Neural progenitor cell (in vitro differentiated cells): ENCODE measurements at regions not wholly inside any gene's neighbourhood (a gene's known extent, or its start where the extent isn't known, plus 50 kb on each side); places are given as distances from the start of the nearest gene placed in this dataset.
"Not testable (repeated sequence)": the region's sequence is repeated elsewhere in the genome, so short reads cannot be mapped to it uniquely, and the experiment has no call there.

Experiments
- DNase-seq: peaks from one replicate; pipeline ENCODE4 v3.0.0-alpha.2; 2016; ENCODE audit warnings: low spot score
- H2AFZ ChIP-seq: fragments of 200-600 bp; sonication (generic); replicated peaks from 2 replicates; pipeline ENCODE4 v1.6.1; 2016; ENCODE audit warnings: antibody characterized with exemption
- H3F3A ChIP-seq: fragments of 200-600 bp; sonication (generic); 2 replicates; pipeline ENCODE4 v1.6.1; 2016; ENCODE audit warnings: antibody characterized with exemption, low read depth
- H3K27ac ChIP-seq: fragments of 200-600 bp; sonication (generic); 2 replicates; pipeline ENCODE4 v1.5.1; 2016; ENCODE audit warnings: mild to moderate bottlenecking
- H3K27me3 ChIP-seq: fragments of 200-600 bp; sonication (generic); 2 replicates; pipeline ENCODE4 v1.6.1; 2016; ENCODE audit warnings: mild to moderate bottlenecking, moderate library complexity
- H3K36me3 ChIP-seq: fragments of 200-600 bp; sonication (generic); 2 replicates; pipeline ENCODE4 v1.5.1; 2016
- H3K4me1 ChIP-seq: fragments of 200-600 bp; sonication (generic); 2 replicates; pipeline ENCODE4 v1.6.1; 2016; ENCODE audit warnings: mixed run types
- H3K4me2 ChIP-seq: fragments of 200-600 bp; sonication (generic); 2 replicates; pipeline ENCODE4 v1.6.1; 2016
- H3K4me3 ChIP-seq: fragments of 200-600 bp; sonication (generic); 2 replicates; pipeline ENCODE4 v1.5.1; 2016
- H3K79me2 ChIP-seq: fragments of 200-600 bp; sonication (generic); 2 replicates; pipeline ENCODE4 v1.6.1; 2016; ENCODE audit warnings: low read depth
- H3K9ac ChIP-seq: fragments of 200-600 bp; sonication (generic); 2 replicates; pipeline ENCODE4 v1.6.1; 2016
- H3K9me3 ChIP-seq: fragments of 200-600 bp; sonication (generic); 2 replicates; pipeline ENCODE4 v1.5.1; 2016; ENCODE audit warnings: low read depth
- H4K20me1 ChIP-seq: fragments of 200-600 bp; sonication (generic); 2 replicates; pipeline ENCODE4 v1.6.1; 2016; ENCODE audit warnings: low read depth
- H3K27ac Mint-ChIP-seq: 3 replicates; pipeline ENCODE4 v1.8.0; 2021; ENCODE audit warnings: mixed read lengths
- H3K27me3 Mint-ChIP-seq: 2 replicates; pipeline ENCODE4 v1.8.0; 2022; ENCODE audit warnings: low read depth, mild to moderate bottlenecking, inconsistent platforms, moderate library complexity, mixed read lengths; ENCODE audit not compliant: insufficient read depth
- H3K36me3 Mint-ChIP-seq: 3 replicates; pipeline ENCODE4 v1.8.0; 2021; ENCODE audit warnings: mixed read lengths
- H3K4me1 Mint-ChIP-seq: 3 replicates; pipeline ENCODE4 v1.8.0; 2021; ENCODE audit warnings: mixed read lengths
- H3K4me3 Mint-ChIP-seq: 3 replicates; pipeline ENCODE4 v1.8.0; 2021; ENCODE audit warnings: mild to moderate bottlenecking, moderate library complexity, mixed read lengths
- H3K9me3 Mint-ChIP-seq: 3 replicates; pipeline ENCODE4 v1.8.0; 2020; ENCODE audit warnings: mixed read lengths
- EZH2 ChIP-seq: fragments of 200-600 bp; sonication (generic); IDR thresholded peaks from 2 replicates; pipeline ENCODE4 v1.6.1; 2017; ENCODE audit warnings: antibody characterized with exemption, mild to moderate bottlenecking, moderate library complexity
- EZH2phosphoT487 ChIP-seq: fragments of 200-600 bp; sonication (generic); IDR thresholded peaks from 2 replicates; pipeline ENCODE4 v1.6.1; 2017; ENCODE audit warnings: antibody characterized with exemption
- TF ChIP-seq, protein P1 (sequence below): fragments of 200-600 bp; sonication (generic); IDR thresholded peaks from 2 replicates; pipeline ENCODE4 v1.5.1; 2017; ENCODE audit warnings: antibody characterized with exemption, mild to moderate bottlenecking

DNA sequence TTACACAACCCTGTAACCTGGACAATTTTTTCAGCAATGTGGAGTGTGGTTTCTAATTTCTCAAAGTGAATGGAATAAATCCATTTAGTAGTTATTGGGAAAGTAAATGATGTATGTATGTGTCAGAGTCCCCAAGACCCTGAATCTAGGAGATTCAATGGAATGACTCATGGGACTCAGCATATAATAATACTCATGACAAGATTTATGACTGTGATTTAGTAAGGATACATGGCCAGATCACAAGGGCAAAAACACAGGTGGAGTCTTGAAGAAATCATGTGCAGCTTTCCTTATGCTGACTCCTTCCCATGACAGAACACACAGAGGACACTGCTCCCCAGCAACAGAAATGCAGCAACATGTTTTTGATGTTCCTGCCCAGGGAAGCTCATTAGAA, 1877.7 kb upstream of the LRRTM1 start:
- no peaks in the 10 kb centered on the region for H3F3A ChIP-seq
- H3K36me3 ChIP-seq: no peaks in the 10 kb centered on the region
- H3K79me2 ChIP-seq: no peaks in the 10 kb centered on the region
- Mint-ChIP-seq H3K36me3 (no peaks in the 10 kb centered on the region), H3K4me3 (no peak overlapping the region), H3K27me3 (no peaks in the 10 kb centered on the region), H3K4me1 (no peaks in the 10 kb centered on the region), H3K9me3 (no peaks in the 10 kb centered on the region), H3K27ac (no peak overlapping the region)
- no peak overlapping the region for H3K4me3 ChIP-seq
- no peak overlapping the region for H3K9ac ChIP-seq
- TF ChIP-seq EZH2 (no peak), EZH2phosphoT487 (no peak)
- TF ChIP-seq, protein P1, sequence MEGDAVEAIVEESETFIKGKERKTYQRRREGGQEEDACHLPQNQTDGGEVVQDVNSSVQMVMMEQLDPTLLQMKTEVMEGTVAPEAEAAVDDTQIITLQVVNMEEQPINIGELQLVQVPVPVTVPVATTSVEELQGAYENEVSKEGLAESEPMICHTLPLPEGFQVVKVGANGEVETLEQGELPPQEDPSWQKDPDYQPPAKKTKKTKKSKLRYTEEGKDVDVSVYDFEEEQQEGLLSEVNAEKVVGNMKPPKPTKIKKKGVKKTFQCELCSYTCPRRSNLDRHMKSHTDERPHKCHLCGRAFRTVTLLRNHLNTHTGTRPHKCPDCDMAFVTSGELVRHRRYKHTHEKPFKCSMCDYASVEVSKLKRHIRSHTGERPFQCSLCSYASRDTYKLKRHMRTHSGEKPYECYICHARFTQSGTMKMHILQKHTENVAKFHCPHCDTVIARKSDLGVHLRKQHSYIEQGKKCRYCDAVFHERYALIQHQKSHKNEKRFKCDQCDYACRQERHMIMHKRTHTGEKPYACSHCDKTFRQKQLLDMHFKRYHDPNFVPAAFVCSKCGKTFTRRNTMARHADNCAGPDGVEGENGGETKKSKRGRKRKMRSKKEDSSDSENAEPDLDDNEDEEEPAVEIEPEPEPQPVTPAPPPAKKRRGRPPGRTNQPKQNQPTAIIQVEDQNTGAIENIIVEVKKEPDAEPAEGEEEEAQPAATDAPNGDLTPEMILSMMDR: no peak
- H3K27ac ChIP-seq: no peak overlapping the region
- no peaks in the 10 kb centered on the region for H4K20me1 ChIP-seq
- H3K4me1 ChIP-seq: no peaks in the 10 kb centered on the region
- no peaks in the 10 kb centered on the region for H3K9me3 ChIP-seq
- no peak overlapping the region for H3K4me2 ChIP-seq
- DNase-seq: no peak
- no peaks in the 10 kb centered on the region for H3K27me3 ChIP-seq
- H2AFZ ChIP-seq: no peak overlapping the region

DNA sequence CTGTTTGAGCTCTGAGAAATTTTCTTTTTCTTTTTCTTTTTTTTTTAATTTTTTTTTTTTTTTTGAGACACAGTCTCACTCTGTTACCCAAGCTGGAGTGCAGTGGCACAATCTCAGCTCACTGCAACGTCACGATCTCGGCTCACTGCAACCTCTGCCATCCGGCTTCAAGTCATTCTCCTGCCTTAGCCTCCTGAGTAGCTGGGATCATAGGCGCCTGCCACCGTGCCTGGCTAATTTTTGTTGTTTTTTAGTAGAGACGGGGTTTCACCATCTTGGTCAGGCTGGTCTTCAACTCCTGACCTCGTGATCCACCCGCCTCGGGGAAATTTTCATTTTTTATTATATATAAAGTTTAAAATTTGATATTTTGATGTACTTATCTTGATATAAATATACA, 1870.7 kb upstream of the LRRTM1 start:
- H3K4me3 Mint-ChIP-seq, H3K36me3 Mint-ChIP-seq, H3K9me3 Mint-ChIP-seq, H3K4me3 ChIP-seq, H2AFZ ChIP-seq, H3K79me2 ChIP-seq, H3K4me1 ChIP-seq, H3K27ac Mint-ChIP-seq, H4K20me1 ChIP-seq, H3K27me3 ChIP-seq, H3K4me1 Mint-ChIP-seq, H3K36me3 ChIP-seq, H3K4me2 ChIP-seq, H3K9me3 ChIP-seq, H3K9ac ChIP-seq, DNase-seq, H3K27ac ChIP-seq, H3F3A ChIP-seq, H3K27me3 Mint-ChIP-seq: not testable (repeated sequence)

DNA sequence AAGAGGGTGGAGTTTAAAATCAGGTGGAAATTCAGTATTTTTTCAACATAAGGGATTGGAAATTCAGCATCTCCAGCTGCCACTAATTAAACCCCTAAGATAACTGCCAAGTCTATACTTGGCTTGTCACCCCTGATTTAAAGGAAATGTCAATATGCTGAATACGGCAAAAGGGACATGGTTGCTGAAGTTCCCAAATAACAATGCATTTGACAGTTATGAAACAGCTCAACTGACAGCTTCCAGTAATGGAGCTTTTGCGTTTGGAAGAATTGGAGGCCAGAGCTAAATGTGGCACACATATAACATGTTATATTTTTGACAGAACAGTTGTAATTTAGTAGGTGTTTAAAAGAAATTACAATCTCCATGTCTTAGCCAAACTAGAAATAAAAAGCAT, 1867.9 kb upstream of the LRRTM1 start:
- no peak overlapping the region for H2AFZ ChIP-seq
- TF ChIP-seq EZH2phosphoT487 (no peak), EZH2 (no peak)
- TF ChIP-seq, protein P1: no peak
- no peaks in the 10 kb centered on the region for H3K79me2 ChIP-seq
- no peak for DNase-seq
- H3K4me2 ChIP-seq: no peak overlapping the region
- no peaks in the 10 kb centered on the region for H4K20me1 ChIP-seq
- no peaks in the 10 kb centered on the region for H3K9me3 Mint-ChIP-seq
- H3K27ac Mint-ChIP-seq: no peak overlapping the region
- no peaks in the 10 kb centered on the region for H3F3A ChIP-seq
- H3K4me1 Mint-ChIP-seq: no peaks in the 10 kb centered on the region
- no peaks in the 10 kb centered on the region for H3K36me3 Mint-ChIP-seq
- H3K4me1 ChIP-seq: no peaks in the 10 kb centered on the region
- H3K4me3 ChIP-seq: no peak overlapping the region
- H3K27ac ChIP-seq: no peak overlapping the region
- H3K9me3 ChIP-seq: no peaks in the 10 kb centered on the region
- no peaks in the 10 kb centered on the region for H3K36me3 ChIP-seq
- no peaks in the 10 kb centered on the region for H3K27me3 Mint-ChIP-seq
- no peak overlapping the region for H3K9ac ChIP-seq
- no peak overlapping the region for H3K4me3 Mint-ChIP-seq
- no peaks in the 10 kb centered on the region for H3K27me3 ChIP-seq

DNA sequence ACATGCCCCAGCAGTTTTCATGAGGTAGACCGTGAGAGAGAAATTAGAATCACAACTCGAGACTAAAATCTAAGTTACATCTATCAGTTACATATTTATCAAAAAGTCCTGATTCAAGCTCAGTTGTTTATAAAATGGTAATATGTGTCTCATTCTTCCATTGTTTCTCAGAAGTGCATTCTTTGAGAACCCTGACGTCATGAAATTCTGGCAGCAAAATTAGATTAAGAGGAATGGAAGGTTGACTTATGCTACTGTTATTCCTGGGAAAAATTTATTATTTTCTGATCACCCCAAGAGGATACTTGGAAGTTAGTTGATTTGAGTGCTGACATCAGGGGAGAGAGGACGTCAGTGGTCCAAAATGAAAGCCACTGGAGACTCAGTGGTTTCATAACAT, 1864.8 kb upstream of the LRRTM1 start:
- Histone ChIP-seq H2AFZ (no peak overlapping the region), H4K20me1 (no peaks in the 10 kb centered on the region), H3K9me3 (no peaks in the 10 kb centered on the region), H3K79me2 (no peaks in the 10 kb centered on the region), H3K9ac (no peak overlapping the region), H3K27me3 (no peaks in the 10 kb centered on the region), H3K36me3 (no peaks in the 10 kb centered on the region), H3K4me3 (no peak overlapping the region), H3K27ac (no peak overlapping the region), H3K4me1 (no peaks in the 10 kb centered on the region), H3K4me2 (no peak overlapping the region), H3F3A (no peaks in the 10 kb centered on the region)
- no peak for DNase-seq
- Mint-ChIP-seq H3K27ac (no peak overlapping the region), H3K4me1 (no peaks in the 10 kb centered on the region), H3K4me3 (no peak overlapping the region), H3K36me3 (no peaks in the 10 kb centered on the region), H3K9me3 (no peaks in the 10 kb centered on the region), H3K27me3 (no peaks in the 10 kb centered on the region)
- TF ChIP-seq EZH2: no peak
- no peak for TF ChIP-seq EZH2phosphoT487
- TF ChIP-seq, protein P1: no peak
